Mononuclear cell (primary cell): ENCODE measurements at regions not wholly inside any gene's neighbourhood (a gene's known extent, or its start where the extent isn't known, plus 50 kb on each side); places are given as distances from the start of the nearest gene placed in this dataset.

Experiments used
- H3K27me3 ChIP-seq: 2 replicates; pipeline ENCODE4 v1.6.0; 2011; ENCODE audit warnings: low read length, control low read depth; ENCODE audit not compliant: insufficient read depth
- H3K4me1 ChIP-seq: 2 replicates; pipeline ENCODE4 v1.5.1; 2011; ENCODE audit warnings: mild to moderate bottlenecking, low read length, control low read depth; ENCODE audit not compliant: insufficient read depth
- H3K4me3 ChIP-seq: 2 replicates; pipeline ENCODE4 v1.5.1; 2011; ENCODE audit warnings: mild to moderate bottlenecking, low read length, moderate library complexity
- H3K9me3 ChIP-seq: 2 replicates; pipeline ENCODE4 v1.5.1; 2011; ENCODE audit warnings: low read depth, mild to moderate bottlenecking, control low read depth, low read length

- no peak overlapping the region for H3K4me3 ChIP-seq
These were observed 56.4 kb upstream of the SAMSN1 start for GRCh38 chr21:14602382-14602958.

DNA sequence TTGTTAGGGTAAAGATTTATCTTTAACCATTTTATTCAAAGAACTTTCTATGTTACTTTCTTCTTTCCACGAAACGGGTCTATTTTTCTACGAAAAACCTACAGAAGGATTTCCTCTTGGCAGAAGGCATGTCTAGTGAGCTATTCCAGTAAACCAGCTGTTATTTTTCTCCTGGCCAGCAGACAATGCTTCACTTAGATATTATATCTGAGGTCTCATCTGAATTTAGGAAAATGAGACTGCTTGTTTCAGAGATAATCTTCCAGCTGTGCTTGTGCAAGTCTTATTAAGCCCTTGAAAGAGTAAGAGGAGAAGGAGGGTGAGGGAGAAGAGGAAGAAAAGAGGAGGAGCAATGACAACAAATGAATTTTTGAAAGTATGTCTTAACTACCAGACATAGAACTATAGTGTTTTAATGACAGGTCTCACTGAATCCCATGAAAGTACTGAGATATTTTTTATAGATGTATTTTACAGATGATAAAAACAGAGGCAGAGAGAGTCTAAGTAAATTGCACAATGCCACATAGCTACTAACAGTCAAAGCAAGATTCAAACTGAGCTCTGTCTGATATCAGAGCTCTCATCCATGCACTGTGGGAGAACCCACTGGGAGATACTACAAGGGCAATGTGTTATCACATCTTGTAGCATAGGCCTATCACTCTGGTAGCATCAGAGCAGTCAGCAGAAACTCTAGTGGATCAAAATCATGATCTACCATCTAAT is 54.6 kb upstream of the SAMSN1 start:
- Histone ChIP-seq H3K4me1 (peaks cover 10% of the 10 kb centered on the region), H3K9me3 (no peaks in the 10 kb centered on the region), H3K27me3 (no peaks in the 10 kb centered on the region), H3K4me3 (no peak overlapping the region)

More at GRCh38 chr21:14602382-14602958, 56.4 kb upstream of the SAMSN1 start:
- Histone ChIP-seq H3K27me3 (no peaks in the 10 kb centered on the region), H3K4me1 (peaks cover 10% of the 10 kb centered on the region), H3K9me3 (no peaks in the 10 kb centered on the region)

DNA sequence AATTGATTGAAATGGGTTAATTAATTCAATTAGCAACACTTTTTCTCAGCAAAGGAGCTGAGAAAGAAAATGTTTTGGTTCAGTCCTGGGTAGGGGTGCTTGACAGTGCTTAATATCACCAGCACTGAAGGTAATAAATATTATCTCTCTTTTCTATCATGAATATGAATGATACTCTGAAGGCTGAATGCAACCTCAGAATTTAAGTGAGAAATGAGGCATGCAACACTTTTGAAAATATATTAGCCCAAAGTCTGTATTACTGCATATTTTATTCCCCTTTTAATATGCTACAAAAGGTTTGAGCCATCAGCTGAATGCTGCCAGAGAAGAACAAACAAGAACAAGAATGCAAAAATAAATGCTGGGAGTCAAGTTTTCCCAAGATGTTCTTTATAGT is 52.0 kb upstream of the SAMSN1 start:
- Histone ChIP-seq H3K9me3 (no peaks in the 10 kb centered on the region), H3K27me3 (no peaks in the 10 kb centered on the region), H3K4me3 (no peak overlapping the region), H3K4me1 (peaks cover 10% of the 10 kb centered on the region)
